ENCODE measurements at regions not wholly inside any gene's neighbourhood (a gene's known extent, or its start where the extent isn't known, plus 50 kb on each side); places are given as distances from the start of the nearest gene placed in this dataset.

- TF ChIP-seq CTCF (IDR thresholded peaks at IDR 0.05) (no peak), POLR2A (IDR thresholded peaks at IDR 0.05) (no peak), POLR2AphosphoS5 (IDR thresholded peaks at IDR 0.05) (no peak)
- intact Hi-C loops (cut with DNase I) = no loop called here
- no peaks in the 10 kb centered on the region for H3K4me1 ChIP-seq (replicated peaks)
- H3K9me3 ChIP-seq = no peaks in the 10 kb centered on the region
- no peak for DNase-seq (ENCODE audit: low spot score)
- no peaks in the 10 kb centered on the region for H3K36me3 ChIP-seq
- no peak overlapping the region for H3K27ac ChIP-seq
- H3K4me3 ChIP-seq = no peak overlapping the region
- 26% methylated on average over 2 of the region's 2 CpGs for WGBS
- no peaks in the 10 kb centered on the region for H3K27me3 ChIP-seq (replicated peaks; ENCODE audit: insufficient read depth)
Observed at GRCh38 chr13:78402708-78403400, 200.5 kb downstream of the POU4F1 start.

- H3K4me3 ChIP-seq = no peak overlapping the region
- H3K27me3 ChIP-seq (replicated peaks; ENCODE audit: insufficient read depth) = no peaks in the 10 kb centered on the region
- H3K9me3 ChIP-seq = no peaks in the 10 kb centered on the region
- no peak for TF ChIP-seq POLR2A (IDR thresholded peaks at IDR 0.05)
- no peak for TF ChIP-seq CTCF (IDR thresholded peaks at IDR 0.05)
- no peak for TF ChIP-seq POLR2AphosphoS5 (IDR thresholded peaks at IDR 0.05)
- no peak overlapping the region for H3K27ac ChIP-seq
- no peaks in the 10 kb centered on the region for H3K4me1 ChIP-seq (replicated peaks)
- WGBS = 54% methylated on average over 7 of the region's 7 CpGs
- no peaks in the 10 kb centered on the region for H3K36me3 ChIP-seq
- DNase-seq (ENCODE audit: low spot score) = no peak
- intact Hi-C loops (cut with DNase I) = no loop called here
Observed at GRCh38 chr13:78401873-78402707, 201.3 kb downstream of the POU4F1 start.

- H3K9me3 ChIP-seq = no peaks in the 10 kb centered on the region
- 86% methylated on average over 4 of the region's 4 CpGs for WGBS
- no peaks in the 10 kb centered on the region for H3K36me3 ChIP-seq
- H3K27ac ChIP-seq = no peak overlapping the region
- H3K4me3 ChIP-seq = no peak overlapping the region
- no peaks in the 10 kb centered on the region for H3K4me1 ChIP-seq (replicated peaks)
- H3K27me3 ChIP-seq (replicated peaks; ENCODE audit: insufficient read depth) = no peaks in the 10 kb centered on the region
- DNase-seq (ENCODE audit: low spot score) = no peak
- intact Hi-C loops (cut with DNase I) = no loop called here
- TF ChIP-seq POLR2AphosphoS5 (IDR thresholded peaks at IDR 0.05) (no peak), CTCF (IDR thresholded peaks at IDR 0.05) (no peak), POLR2A (IDR thresholded peaks at IDR 0.05) (no peak)
Observed at GRCh38 chr13:78398743-78399410, 204.5 kb downstream of the POU4F1 start.

- Histone ChIP-seq H3K9me3 (no peaks in the 10 kb centered on the region), H3K4me3 (no peak overlapping the region), H3K27me3 (replicated peaks; ENCODE audit: insufficient read depth) (no peaks in the 10 kb centered on the region), H3K27ac (no peak overlapping the region), H3K4me1 (replicated peaks) (no peaks in the 10 kb centered on the region), H3K36me3 (no peaks in the 10 kb centered on the region)
- TF ChIP-seq POLR2A (IDR thresholded peaks at IDR 0.05) = no peak
- TF ChIP-seq POLR2AphosphoS5 (IDR thresholded peaks at IDR 0.05) = no peak
- no peak for TF ChIP-seq CTCF (IDR thresholded peaks at IDR 0.05)
- intact Hi-C loops (cut with DNase I) = no loop called here
- whole genome bisulfite sequencing = 70% methylated on average over 4 of the region's 4 CpGs
- DNase-seq (ENCODE audit: low spot score) = no peak
Observed at GRCh38 chr13:78393286-78394142, 209.8 kb downstream of the POU4F1 start.

All from prostate gland (tissue), 2 donors.